GM12873 (cell line): ENCODE measurements at regions not wholly inside any gene's neighbourhood (a gene's known extent, or its start where the extent isn't known, plus 50 kb on each side); places are given as distances from the start of the nearest gene placed in this dataset.

Source experiments
- TF ChIP-seq, protein P1 (sequence below): IDR thresholded peaks from 2 replicates; pipeline ENCODE4 v1.5.1; 2012; ENCODE audit warnings: low read depth, mild to moderate bottlenecking, moderate library complexity, low read length, control low read depth; ENCODE audit not compliant: insufficient read depth; ENCODE audit errors: missing control alignments

DNA sequence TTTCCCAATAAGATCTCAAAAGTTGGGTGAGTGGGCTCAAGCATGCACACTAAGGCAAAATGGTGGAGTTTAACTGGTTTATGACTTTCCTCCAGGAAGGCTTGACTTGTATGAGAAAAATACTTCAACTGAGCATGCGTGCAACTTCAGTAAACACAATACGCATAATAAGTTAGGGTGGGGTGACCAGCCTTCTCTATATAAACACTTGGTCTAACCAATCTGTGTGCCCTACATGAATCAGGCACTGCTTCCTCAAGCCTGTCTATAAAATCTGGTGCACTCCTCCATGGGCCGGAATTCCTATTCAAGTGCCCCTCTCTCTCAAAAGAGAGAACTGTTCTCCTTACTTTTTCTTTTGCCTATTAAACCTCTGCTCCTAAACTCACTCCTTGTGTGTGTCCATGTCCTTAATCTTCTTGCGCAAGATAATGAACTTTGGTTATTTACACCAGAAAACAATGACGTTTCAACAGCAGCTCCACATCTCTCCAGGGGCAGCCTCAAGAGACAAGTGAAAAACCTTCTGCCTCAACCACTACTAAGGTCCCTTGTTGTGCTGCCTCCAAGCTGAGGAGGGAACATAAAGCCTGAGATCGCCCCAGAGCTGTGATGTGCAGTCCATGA, 352.6 kb downstream of the CAAP1 start:
- TF ChIP-seq, protein P1, sequence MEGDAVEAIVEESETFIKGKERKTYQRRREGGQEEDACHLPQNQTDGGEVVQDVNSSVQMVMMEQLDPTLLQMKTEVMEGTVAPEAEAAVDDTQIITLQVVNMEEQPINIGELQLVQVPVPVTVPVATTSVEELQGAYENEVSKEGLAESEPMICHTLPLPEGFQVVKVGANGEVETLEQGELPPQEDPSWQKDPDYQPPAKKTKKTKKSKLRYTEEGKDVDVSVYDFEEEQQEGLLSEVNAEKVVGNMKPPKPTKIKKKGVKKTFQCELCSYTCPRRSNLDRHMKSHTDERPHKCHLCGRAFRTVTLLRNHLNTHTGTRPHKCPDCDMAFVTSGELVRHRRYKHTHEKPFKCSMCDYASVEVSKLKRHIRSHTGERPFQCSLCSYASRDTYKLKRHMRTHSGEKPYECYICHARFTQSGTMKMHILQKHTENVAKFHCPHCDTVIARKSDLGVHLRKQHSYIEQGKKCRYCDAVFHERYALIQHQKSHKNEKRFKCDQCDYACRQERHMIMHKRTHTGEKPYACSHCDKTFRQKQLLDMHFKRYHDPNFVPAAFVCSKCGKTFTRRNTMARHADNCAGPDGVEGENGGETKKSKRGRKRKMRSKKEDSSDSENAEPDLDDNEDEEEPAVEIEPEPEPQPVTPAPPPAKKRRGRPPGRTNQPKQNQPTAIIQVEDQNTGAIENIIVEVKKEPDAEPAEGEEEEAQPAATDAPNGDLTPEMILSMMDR, result no peak

DNA sequence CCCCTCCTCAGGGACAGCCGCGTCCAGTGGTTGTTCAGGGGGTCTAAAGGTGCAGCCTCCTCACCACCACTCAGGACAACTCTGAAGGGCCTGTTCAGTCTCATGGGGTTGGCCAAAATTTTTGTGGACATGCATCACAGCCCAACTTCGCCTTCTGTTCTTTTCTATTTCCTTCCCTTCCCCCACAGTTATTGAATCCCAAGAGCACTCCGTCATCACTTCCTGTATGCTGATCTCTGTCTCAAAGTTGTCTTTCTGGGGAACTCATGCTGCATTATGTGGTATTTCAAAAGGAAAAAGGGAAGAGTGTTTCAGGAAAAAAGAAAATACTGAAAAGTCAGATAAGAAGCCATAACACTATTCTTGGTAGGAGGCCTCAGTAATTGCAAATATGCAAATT, 355.4 kb downstream of the CAAP1 start:
- TF ChIP-seq, protein P1, result no peak

DNA sequence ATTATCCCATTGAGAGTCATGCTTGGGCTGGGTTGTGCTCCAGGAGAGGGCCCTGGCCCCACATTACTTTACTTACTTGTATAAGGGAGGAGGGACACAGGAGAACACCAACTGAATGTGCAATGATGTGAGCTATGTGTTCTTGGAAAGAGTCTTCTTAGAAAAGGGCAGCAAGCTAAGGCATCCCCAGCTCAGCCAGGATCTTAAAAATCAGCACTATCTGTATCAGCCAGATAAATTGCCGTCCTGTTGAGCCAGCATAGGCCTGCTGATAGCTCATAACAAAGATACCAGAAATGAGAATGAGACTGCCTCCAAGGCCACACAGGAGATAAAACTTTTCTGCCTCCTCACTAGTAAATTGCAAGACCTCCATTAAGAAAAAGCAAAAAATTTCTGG, 357.5 kb downstream of the CAAP1 start:
- TF ChIP-seq, protein P1, result no peak

DNA sequence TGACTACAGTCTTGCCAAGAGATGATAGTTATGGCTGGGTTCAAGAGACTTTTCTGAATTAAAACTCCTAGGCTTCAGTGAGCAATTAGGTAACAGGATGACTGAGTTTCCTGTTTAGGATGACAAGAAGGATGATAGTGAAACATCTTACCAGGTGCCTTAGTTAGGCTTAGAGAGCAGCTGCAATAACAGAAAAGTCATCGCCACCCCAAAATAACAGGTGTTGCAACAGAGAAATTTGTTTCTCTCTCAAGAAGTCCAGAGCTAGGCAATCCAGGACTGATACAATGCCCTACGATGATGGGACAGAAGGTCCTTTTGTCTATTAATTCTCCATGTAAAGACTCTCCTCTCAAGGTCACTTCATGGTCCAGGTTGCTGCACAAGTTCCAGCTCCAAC, 361.8 kb downstream of the CAAP1 start:
- TF ChIP-seq, protein P1, result no peak

DNA sequence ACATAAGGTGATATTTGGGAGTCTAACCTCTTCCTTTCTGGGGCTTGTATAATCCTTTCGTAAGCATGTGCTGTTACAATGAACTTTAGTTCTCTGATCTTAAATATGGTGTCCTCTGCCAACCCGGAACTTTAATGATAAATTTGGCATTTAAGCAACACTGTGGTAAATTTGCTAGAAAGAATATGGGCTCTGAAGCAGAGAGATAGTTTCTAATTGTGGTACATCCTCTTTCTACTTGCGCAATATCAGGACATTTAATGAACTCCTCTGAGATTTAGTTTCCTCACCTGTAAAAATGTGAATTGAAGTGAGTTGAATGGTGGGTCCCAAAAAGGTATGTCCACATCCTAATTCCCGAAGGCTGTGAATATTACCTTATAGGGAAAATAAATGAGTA, 364.7 kb downstream of the CAAP1 start:
- TF ChIP-seq, protein P1, result no peak

DNA sequence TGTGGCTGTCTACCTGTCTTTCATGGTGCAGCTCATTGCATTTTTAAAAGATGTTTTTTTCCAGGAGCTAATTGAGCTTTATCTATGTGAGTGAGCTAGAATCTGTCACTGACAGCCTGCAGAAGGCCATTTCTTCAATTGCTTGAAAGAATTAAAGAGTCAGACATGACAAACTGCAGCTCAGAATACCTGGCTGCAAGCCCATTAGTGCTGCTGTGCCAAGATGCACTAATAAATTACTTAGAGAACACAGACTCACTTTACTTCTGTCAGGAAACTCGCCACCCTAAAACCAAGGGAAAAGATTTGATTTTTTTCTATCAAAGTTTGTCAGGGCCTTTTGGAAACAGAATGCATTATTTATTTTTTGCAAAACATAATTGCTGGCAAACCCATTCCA, 368.3 kb downstream of the CAAP1 start:
- TF ChIP-seq, protein P1, result no peak

DNA sequence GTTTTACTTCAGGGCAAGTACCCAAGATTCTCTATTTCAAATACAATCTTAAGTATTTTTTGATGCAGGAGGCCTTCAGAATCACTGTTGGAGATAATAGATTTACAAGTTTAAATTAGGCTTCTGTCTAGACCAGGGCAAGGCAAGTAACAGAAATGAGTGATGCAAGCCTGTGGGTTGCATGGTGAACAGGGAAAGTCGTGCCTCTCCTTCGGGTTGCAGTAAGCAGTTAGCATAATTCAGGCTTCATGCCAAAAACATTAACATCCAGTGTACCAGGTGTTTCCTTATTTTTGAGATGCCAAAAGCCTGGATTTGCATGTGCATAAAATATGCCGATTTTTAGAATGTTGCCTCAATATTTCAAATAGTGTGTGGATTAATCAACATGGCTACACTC, 369.0 kb downstream of the CAAP1 start:
- TF ChIP-seq, protein P1, result no peak

DNA sequence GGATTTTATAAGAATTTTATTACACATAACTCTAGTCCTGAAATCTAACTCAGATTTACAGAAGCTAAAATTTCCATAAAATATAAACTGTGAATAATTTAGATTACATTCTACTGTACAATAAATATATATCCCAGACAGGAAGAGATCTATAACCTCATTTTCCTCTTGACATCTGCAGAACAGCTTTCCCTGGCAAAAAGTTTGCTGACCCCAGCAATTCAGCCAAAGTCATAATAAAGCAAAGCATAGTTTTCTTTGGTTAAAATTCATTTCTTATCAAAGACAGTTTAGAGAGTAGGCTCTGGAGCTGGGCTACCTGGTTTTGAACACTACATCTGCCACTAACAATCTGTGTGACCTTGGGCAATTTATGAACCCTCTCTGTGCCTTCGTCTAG, 372.5 kb downstream of the CAAP1 start:
- TF ChIP-seq, protein P1, result no peak
